IMR-90 (cell line): ENCODE measurements at regions not wholly inside any gene's neighbourhood (a gene's known extent, or its start where the extent isn't known, plus 50 kb on each side); places are given as distances from the start of the nearest gene placed in this dataset.
A peak's percentile ranks its signal among the peaks of the same experiment; 100 is the strongest.

ENCODE experiments used
- ATAC-seq: fragments of 200-7000 bp; cut with Tn5 transposase; 2 replicates; pipeline ENCODE4 v1.9.1; 2020; ENCODE audit warnings: low read depth, mild to moderate bottlenecking, moderate library complexity
- BruUV-seq: library from RNA; stranded (reverse); fragments of 400-500 nt; replicated peaks from 2 replicates; lab custom pipeline; 2021; lab: Mats Ljungman, UMichigan
- CTCF ChIA-PET: fragments of 300-600 bp; formaldehyde crosslinking; extraction: SDS; loops from one replicate; lab custom pipeline; 2021; ENCODE audit warnings: antibody characterized with exemption; lab: Yijun Ruan, JAX
- POLR2A ChIA-PET: fragments of 300-600 bp; sonication (Branson Sonifier 250); formaldehyde crosslinking; loops from one replicate; lab custom pipeline; 2022; ENCODE audit warnings: antibody characterized with exemption; ENCODE audit not compliant: unreplicated experiment; lab: Charles Lee
- DNase-seq: peaks from one replicate; pipeline ENCODE4 v3.0.0; 2013
- H2AFZ ChIP-seq: replicated peaks from 2 replicates; pipeline ENCODE3; 2013; ENCODE audit warnings: low read length, mild to moderate bottlenecking; ENCODE audit not compliant: poor library complexity
- H2AK5ac ChIP-seq: 2 replicates; pipeline ENCODE4 v1.6.1; 2013; ENCODE audit warnings: low read depth, low read length, inconsistent platforms
- H2AK9ac ChIP-seq: replicated peaks from 2 replicates; pipeline ENCODE3; 2013; ENCODE audit warnings: mild to moderate bottlenecking, low read depth, low read length, moderate library complexity; ENCODE audit not compliant: poor library complexity
- H2BK120ac ChIP-seq: 2 replicates; pipeline ENCODE4 v1.6.1; 2013; ENCODE audit warnings: low read depth, low read length, inconsistent platforms
- H2BK15ac ChIP-seq: 3 replicates; pipeline ENCODE4 v1.6.1; 2013; ENCODE audit warnings: low read depth, low read length, inconsistent platforms
- H2BK20ac ChIP-seq: 2 replicates; pipeline ENCODE4 v1.6.1; 2013; ENCODE audit warnings: low read depth, mild to moderate bottlenecking, inconsistent platforms, low read length, moderate library complexity
- H2BK5ac ChIP-seq: 2 replicates; pipeline ENCODE4 v1.6.1; 2013; ENCODE audit warnings: mild to moderate bottlenecking, low read depth, low read length, inconsistent platforms; ENCODE audit not compliant: poor library complexity, severe bottlenecking
- H3K14ac ChIP-seq: replicated peaks from 2 replicates; pipeline ENCODE4 v1.6.1; 2013; ENCODE audit warnings: low read depth, low read length, inconsistent platforms
- H3K18ac ChIP-seq: 2 replicates; pipeline ENCODE4 v1.6.1; 2013; ENCODE audit warnings: low read depth, low read length, control low read depth
- H3K23ac ChIP-seq: 2 replicates; pipeline ENCODE4 v1.6.1; 2013; ENCODE audit warnings: low read depth, low read length, inconsistent platforms
- H3K27ac ChIP-seq: 2 replicates; pipeline ENCODE4 v1.5.1; 2013; ENCODE audit warnings: mild to moderate bottlenecking, control low read depth, low read length; ENCODE audit not compliant: insufficient read depth
- H3K27me3 ChIP-seq: 2 replicates; pipeline ENCODE4 v1.6.1; 2013; ENCODE audit warnings: low read length; ENCODE audit not compliant: control insufficient read depth, insufficient read depth
- H3K36me3 ChIP-seq: 2 replicates; pipeline ENCODE4 v1.6.1; 2013; ENCODE audit warnings: low read length, mixed read lengths; ENCODE audit not compliant: control insufficient read depth, insufficient read depth
- H3K4ac ChIP-seq: 2 replicates; pipeline ENCODE4 v1.6.1; 2013; ENCODE audit warnings: low read depth, low read length, inconsistent platforms
- H3K4me1 ChIP-seq: 2 replicates; pipeline ENCODE4 v1.6.1; 2013; ENCODE audit warnings: low read length, mixed read lengths; ENCODE audit not compliant: control insufficient read depth, insufficient read depth
- H3K4me2 ChIP-seq: 2 replicates; pipeline ENCODE4 v1.6.1; 2013; ENCODE audit warnings: low read depth, mild to moderate bottlenecking, control low read depth, low read length, moderate library complexity
- H3K4me3 ChIP-seq: 2 replicates; pipeline ENCODE4 v1.5.1; 2013; ENCODE audit warnings: low read depth, mild to moderate bottlenecking, control low read depth, low read length, moderate library complexity; ENCODE audit not compliant: insufficient read depth
- H3K56ac ChIP-seq: 2 replicates; pipeline ENCODE4 v1.6.1; 2013; ENCODE audit warnings: low read length, inconsistent platforms; ENCODE audit not compliant: insufficient read depth; ENCODE audit errors: extremely low read depth
- H3K79me1 ChIP-seq, 2 experiments: 2 replicates each; pipeline ENCODE4 v1.6.1; 2013; ENCODE audit warnings: low read length in 2 of 2, inconsistent platforms in 1 of 2, low read depth in 1 of 2
- H3K9ac ChIP-seq: 2 replicates; pipeline ENCODE4 v1.6.1; 2013; ENCODE audit warnings: low read depth, low read length, control low read depth
- H3K9me1 ChIP-seq: 2 replicates; pipeline ENCODE4 v1.6.1; 2013; ENCODE audit warnings: low read length, inconsistent platforms; ENCODE audit not compliant: insufficient read depth
- H3K9me3 ChIP-seq: 2 replicates; pipeline ENCODE4 v1.6.1; 2013; ENCODE audit warnings: low read length; ENCODE audit not compliant: control insufficient read depth, insufficient read depth
- H4K20me1 ChIP-seq: 2 replicates; pipeline ENCODE4 v1.6.1; 2013; ENCODE audit warnings: low read length, inconsistent platforms; ENCODE audit not compliant: insufficient read depth
- H4K5ac ChIP-seq: 2 replicates; pipeline ENCODE4 v1.6.1; 2013; ENCODE audit warnings: mild to moderate bottlenecking, low read depth, low read length, control low read depth
- H4K8ac ChIP-seq, 2 experiments: 2 replicates each; pipeline ENCODE4 v1.6.1; 2013; ENCODE audit warnings: low read depth in 2 of 2, low read length in 2 of 2, control low read depth in 1 of 2, inconsistent platforms in 1 of 2
- H4K91ac ChIP-seq: 2 replicates; pipeline ENCODE4 v1.6.1; 2013; ENCODE audit warnings: low read depth, low read length, inconsistent platforms; ENCODE audit not compliant: insufficient read depth
- BHLHE40 ChIP-seq: fragments of 150-350 bp; IDR thresholded peaks from 2 replicates; pipeline ENCODE4 v1.6.1; 2016; ENCODE audit warnings: mild to moderate bottlenecking, low read depth, low read length
- CEBPB ChIP-seq: IDR thresholded peaks from 2 replicates; pipeline ENCODE4 v1.6.1; 2012; ENCODE audit warnings: low read depth, low read length, improper control_type of control experiment
- MAZ ChIP-seq: IDR thresholded peaks from 2 replicates; pipeline ENCODE4 v1.6.1; 2012; ENCODE audit warnings: low read depth, mild to moderate bottlenecking, low read length, improper control_type of control experiment, moderate library complexity, borderline replicate concordance
- MXI1 ChIP-seq: IDR thresholded peaks from 2 replicates; pipeline ENCODE4 v1.6.1; 2012; ENCODE audit warnings: low read depth, mild to moderate bottlenecking, low read length, moderate library complexity, borderline replicate concordance
- POLR2A ChIP-seq: IDR thresholded peaks from 2 replicates; pipeline ENCODE4 v1.6.1; 2012; ENCODE audit warnings: mild to moderate bottlenecking, low read depth, low read length
- RFX5 ChIP-seq: IDR thresholded peaks from 2 replicates; pipeline ENCODE4 v1.8.0; 2012; ENCODE audit warnings: low read depth, mild to moderate bottlenecking, low read length, moderate library complexity
- WGBS, 2 experiments: methylation state at CpG; one replicate each; pipeline versions ENCODE4 v1.1.5 to v1.1.7; 2013; ENCODE audit warnings: missing lambda C conversion rate in 2 of 2; ENCODE audit not compliant: insufficient read length in 1 of 2; ENCODE audit errors: extremely low coverage in 2 of 2; 5-methylcytosine and 5-hydroxymethylcytosine counted together
- dilution Hi-C: fragments of 300-500 bp; cut with HindIII; formaldehyde crosslinking; loops from one replicate; pipeline ENCODE4 v1.14.3; 2018; ENCODE audit warnings: low sequenced_read_pairs; ENCODE audit not compliant: unreplicated experiment
- in situ Hi-C: fragments of 300-500 bp; cut with MboI; formaldehyde crosslinking; loops from 3 replicates; pipeline ENCODE4 v1.14.3; 2019; ENCODE audit warnings: low sequenced_read_pairs, inconsistent platforms, mixed read lengths
- intact Hi-C: fragments of 100-400 bp; cut with micrococcal nuclease; formaldehyde crosslinking; loops from 2 replicates; pipeline ENCODE4 v1.10.0; 2022

DNA sequence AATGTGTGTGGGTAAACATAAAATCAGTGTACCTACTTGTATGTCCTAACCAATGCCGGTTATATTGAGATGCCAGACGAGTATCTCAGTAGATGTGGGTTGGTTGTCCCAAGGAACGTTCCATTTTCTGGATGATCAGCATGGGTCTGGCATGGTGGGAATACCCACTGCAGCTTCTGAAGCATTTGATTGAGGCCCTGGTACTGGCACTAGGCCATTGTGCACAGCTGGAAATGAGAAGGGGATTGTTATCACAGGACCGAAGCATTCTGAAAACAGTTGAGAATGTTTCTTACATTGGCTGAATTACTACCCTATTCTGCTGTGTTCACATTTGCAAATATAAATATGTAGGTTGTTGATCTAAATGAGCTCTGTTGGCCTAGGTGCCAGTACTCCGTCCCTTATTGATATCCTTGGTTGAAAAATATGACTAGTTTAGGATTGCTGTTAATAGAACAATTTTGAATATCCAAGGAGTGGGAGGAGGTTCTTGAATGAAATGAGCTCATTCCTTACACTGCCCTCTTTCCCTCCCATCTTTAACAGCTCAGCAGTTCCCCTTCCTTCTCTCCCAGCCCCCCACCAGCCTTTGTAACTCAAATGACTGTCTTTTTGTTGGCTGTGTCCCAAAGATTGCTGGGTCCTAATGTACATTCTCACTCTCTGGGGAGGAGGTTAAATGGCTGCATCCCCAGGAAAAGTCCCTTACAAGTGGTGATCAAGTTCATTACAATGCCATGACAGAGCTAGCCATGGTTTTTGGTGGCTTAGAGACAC is 293.3 kb upstream of the TPM1 start:
- DNase-seq (peak; percentile 22), ATAC-seq (peak; percentile 30; the same call in 1 of the 2 replicates)
- Histone ChIP-seq H3K56ac (no peak overlapping the region), H2BK5ac (no peak overlapping the region), H3K4me2 (no peak overlapping the region; the same call in 1 of the 2 replicates), H2AFZ (no peak overlapping the region), H4K20me1 (no peaks in the 10 kb centered on the region), H2BK120ac (no peak overlapping the region), H3K23ac (no peak overlapping the region), H2AK9ac (no peak overlapping the region), H3K9me1 (no peaks in the 10 kb centered on the region), H3K14ac (peak overlapping the region; percentile 62), H4K91ac (no peak overlapping the region), H3K9ac (no peak overlapping the region), H3K36me3 (peaks cover 2% of the 10 kb centered on the region; the same call in 1 of the 2 replicates), H3K4ac (no peak overlapping the region), H3K27me3 (no peaks in the 10 kb centered on the region), H4K8ac (no peak overlapping the region), H3K4me3 (no peak overlapping the region), H3K18ac (no peak overlapping the region), H3K79me1 (no peaks in the 10 kb centered on the region), H4K5ac (no peak overlapping the region), H3K9me3 (no peaks in the 10 kb centered on the region), H3K27ac (no peak overlapping the region), H3K4me1 (peaks cover 5% of the 10 kb centered on the region), H2BK20ac (no peak overlapping the region), H2AK5ac (no peak overlapping the region), H2BK15ac (no peak overlapping the region)
- no CpG with 5 or more reads among the region's 5 CpGs for WGBS, 2 experiments
- TF ChIP-seq MAZ, result no peak
- no peak for TF ChIP-seq CEBPB
- TF ChIP-seq RFX5, result no peak
- TF ChIP-seq MXI1, result no peak
- no peak for TF ChIP-seq BHLHE40
- no peak for TF ChIP-seq POLR2A
- ChIA-PET CTCF (no interaction called here), POLR2A (no interaction called here)
- in situ Hi-C loops, result loop anchor here (10.0 kb wide), 1 partner anchor 354 kb away; the partner anchor contains the start of gene TLN2
- BruUV-seq, result no TSS peak
- dilution Hi-C loops, result no loop called here
- intact Hi-C loops, result no loop called here
